WTC11 (cell line): ENCODE measurements at regions not wholly inside any gene's neighbourhood (a gene's known extent, or its start where the extent isn't known, plus 50 kb on each side); places are given as distances from the start of the nearest gene placed in this dataset.

Experiments
- CTCF ChIP-seq: fragments of 200-600 bp; IDR thresholded peaks from 2 replicates; pipeline ENCODE4 v1.8.0; 2022; ENCODE audit warnings: antibody characterized with exemption
- MLX ChIP-seq: sonication (generic); formaldehyde crosslinking; IDR thresholded peaks from 2 replicates; pipeline ENCODE4 v1.8.1; 2023; ENCODE audit warnings: mild to moderate bottlenecking, missing genetic modification reagents, moderate library complexity
- NR1H2 ChIP-seq: sonication (generic); formaldehyde crosslinking; IDR thresholded peaks from 2 replicates; pipeline ENCODE4 v1.9.0; 2021; ENCODE audit warnings: mild to moderate bottlenecking, moderate library complexity, missing genetic modification reagents
- RELA ChIP-seq: sonication (generic); formaldehyde crosslinking; IDR thresholded peaks from 2 replicates; pipeline ENCODE4 v1.8.1; 2022; ENCODE audit warnings: missing genetic modification reagents, mild to moderate bottlenecking, borderline replicate concordance
- ZNF121 ChIP-seq: sonication (generic); formaldehyde crosslinking; IDR thresholded peaks from 2 replicates; pipeline ENCODE4 v1.8.0; 2023; ENCODE audit warnings: missing genetic modification reagents
- ZNF317 ChIP-seq: sonication (generic); formaldehyde crosslinking; IDR thresholded peaks from 2 replicates; pipeline ENCODE4 v1.8.1; 2023; ENCODE audit warnings: low read depth, mild to moderate bottlenecking, moderate library complexity, missing genetic modification reagents, borderline replicate concordance
- TF ChIP-seq, protein P1 (sequence below): sonication (generic); formaldehyde crosslinking; IDR thresholded peaks from 2 replicates; pipeline ENCODE4 v1.8.1; 2022; ENCODE audit warnings: mild to moderate bottlenecking, missing genetic modification reagents, moderate library complexity, borderline replicate concordance

DNA sequence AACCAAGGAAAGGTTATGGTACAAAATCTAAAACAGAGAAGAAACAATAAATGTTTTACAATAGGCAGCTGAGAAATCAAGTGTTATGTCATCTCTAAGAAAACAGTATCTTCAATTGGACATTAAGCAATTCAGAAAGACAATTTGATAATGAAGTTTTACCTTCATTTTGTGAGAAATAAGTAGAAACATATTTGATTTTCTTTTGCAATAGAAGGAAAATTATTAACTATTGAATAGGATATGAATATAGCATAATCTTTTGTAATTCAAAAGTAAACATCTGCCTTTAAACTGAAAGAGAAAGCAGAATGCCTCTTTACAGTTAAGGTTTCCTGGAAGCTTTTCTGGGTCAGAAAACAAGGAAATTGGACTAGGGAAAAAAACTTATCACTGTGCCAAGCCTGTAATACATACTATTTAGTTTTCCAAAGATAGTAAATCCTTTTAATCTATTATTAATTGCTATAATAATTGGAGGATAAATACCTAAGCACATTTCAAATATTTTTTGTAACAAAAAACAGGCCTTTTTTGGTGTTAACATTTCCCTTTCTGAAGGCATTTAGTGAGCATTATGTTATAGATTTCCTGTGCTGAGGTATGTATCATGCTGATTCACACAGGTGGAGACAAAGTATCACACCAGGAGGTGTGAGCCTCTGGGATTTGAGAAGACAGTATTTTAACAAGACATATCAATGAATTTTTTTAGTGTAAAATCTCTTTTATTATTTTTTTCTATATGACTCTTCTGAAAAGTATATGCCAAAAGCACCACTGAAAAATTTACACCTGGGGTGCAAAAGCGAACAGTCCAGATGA, 947.0 kb upstream of the CDH2 start:
- TF ChIP-seq NR1H2 (CRISPR knock-in tag) (no peak), ZNF317 (no peak), RELA (no peak), CTCF (no peak), MLX (no peak), ZNF121 (no peak)
- TF ChIP-seq, protein P1, sequence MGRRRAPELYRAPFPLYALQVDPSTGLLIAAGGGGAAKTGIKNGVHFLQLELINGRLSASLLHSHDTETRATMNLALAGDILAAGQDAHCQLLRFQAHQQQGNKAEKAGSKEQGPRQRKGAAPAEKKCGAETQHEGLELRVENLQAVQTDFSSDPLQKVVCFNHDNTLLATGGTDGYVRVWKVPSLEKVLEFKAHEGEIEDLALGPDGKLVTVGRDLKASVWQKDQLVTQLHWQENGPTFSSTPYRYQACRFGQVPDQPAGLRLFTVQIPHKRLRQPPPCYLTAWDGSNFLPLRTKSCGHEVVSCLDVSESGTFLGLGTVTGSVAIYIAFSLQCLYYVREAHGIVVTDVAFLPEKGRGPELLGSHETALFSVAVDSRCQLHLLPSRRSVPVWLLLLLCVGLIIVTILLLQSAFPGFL (CRISPR knock-in tag): no peak
